HEK293 (cell line): ENCODE measurements at regions not wholly inside any gene's neighbourhood (a gene's known extent, or its start where the extent isn't known, plus 50 kb on each side); places are given as distances from the start of the nearest gene placed in this dataset.

Experiments used
- CTCF ChIA-PET: fragments of 350-600 bp; formaldehyde crosslinking; extraction: SDS; loops from one replicate; lab custom pipeline; 2021; ENCODE audit warnings: antibody characterized with exemption; lab: Yijun Ruan, JAX
- POLR2A ChIA-PET: fragments of 300-600 bp; formaldehyde crosslinking; extraction: SDS; loops from one replicate; lab custom pipeline; 2020; ENCODE audit warnings: antibody characterized with exemption, inconsistent platforms; lab: Yijun Ruan, JAX
- H3K27ac ChIP-seq: fragments of 200-500 bp; sonication (Bioruptor generic); 2 replicates; pipeline ENCODE4 v1.5.1; 2014; ENCODE audit warnings: low read depth, low read length, control low read depth, inconsistent platforms; ENCODE audit errors: extremely low read depth
- H3K36me3 ChIP-seq, 2 experiments: fragments of 200-500 bp in 1 of 2; sonication (Bioruptor generic) in 1 of 2; 1 replicate in 1 of 2; 2 replicates in 1 of 2; pipeline ENCODE4 v1.5.1; 2014 to 2017; ENCODE audit warnings: inconsistent platforms in 2 of 2, low read length in 2 of 2; ENCODE audit not compliant: control insufficient read depth in 2 of 2, insufficient read depth in 1 of 2
- H3K4me1 ChIP-seq: fragments of 200-500 bp; sonication (Bioruptor generic); 2 replicates; pipeline ENCODE4 v1.5.1; 2014; ENCODE audit warnings: mild to moderate bottlenecking, low read length, inconsistent platforms; ENCODE audit not compliant: control insufficient read depth, insufficient read depth
- H3K4me3 ChIP-seq: 2 replicates; pipeline ENCODE4 v1.5.1; 2011; ENCODE audit warnings: low read depth, mild to moderate bottlenecking, control low read depth, low read length, moderate library complexity
- H3K9me3 ChIP-seq: fragments of 200-500 bp; sonication (Bioruptor generic); 2 replicates; pipeline ENCODE4 v1.5.1; 2014; ENCODE audit warnings: low read depth, low read length, inconsistent platforms; ENCODE audit not compliant: control insufficient read depth, insufficient read depth
- GLIS2 ChIP-seq: fragments of 450-650 bp; formaldehyde crosslinking; IDR thresholded peaks from 2 replicates; pipeline ENCODE4 v1.5.1; 2016; ENCODE audit warnings: missing biosample characterization, missing genetic modification characterization
- KLF10 ChIP-seq: fragments of 450-650 bp; IDR thresholded peaks from 2 replicates; pipeline ENCODE4 v1.5.1; 2018; ENCODE audit warnings: missing biosample characterization, mild to moderate bottlenecking, missing genetic modification characterization
- PATZ1 ChIP-seq: fragments of 450-650 bp; formaldehyde crosslinking; IDR thresholded peaks from 2 replicates; pipeline ENCODE4 v1.5.1; 2016; ENCODE audit warnings: missing biosample characterization, missing genetic modification characterization
- TRIM28 ChIP-seq: IDR thresholded peaks from 2 replicates; pipeline ENCODE4 v1.6.1; 2011; ENCODE audit warnings: low read length, control low read depth, borderline replicate concordance
- ZBTB49 ChIP-seq: fragments of 450-650 bp; formaldehyde crosslinking; IDR thresholded peaks from 2 replicates; pipeline ENCODE4 v1.5.1; 2016; ENCODE audit warnings: missing biosample characterization, missing genetic modification characterization, low read depth
- ZNF10 ChIP-seq: fragments of 450-650 bp; formaldehyde crosslinking; IDR thresholded peaks from 2 replicates; pipeline ENCODE4 v1.5.1; 2017; ENCODE audit warnings: missing biosample characterization, missing genetic modification characterization
- ZNF132 ChIP-seq: fragments of 450-650 bp; formaldehyde crosslinking; IDR thresholded peaks from 2 replicates; pipeline ENCODE4 v1.5.1; 2017; ENCODE audit warnings: missing biosample characterization, missing genetic modification characterization, borderline replicate concordance
- ZNF169 ChIP-seq: fragments of 450-650 bp; formaldehyde crosslinking; IDR thresholded peaks from 2 replicates; pipeline ENCODE4 v1.5.1; 2016; ENCODE audit warnings: missing biosample characterization, missing genetic modification characterization
- ZNF184 ChIP-seq: fragments of 450-650 bp; IDR thresholded peaks from 2 replicates; pipeline ENCODE4 v1.5.1; 2018; ENCODE audit warnings: missing biosample characterization, mild to moderate bottlenecking, missing genetic modification characterization
- ZNF274 ChIP-seq, 2 experiments: fragments of 200-500 bp in 1 of 2; fragments of 450-650 bp in 1 of 2; sonication (Bioruptor generic) in 1 of 2; formaldehyde crosslinking in 1 of 2; IDR thresholded peaks; 2 replicates each; pipeline versions ENCODE4 v1.5.1 to v1.6.1; 2014 to 2016; ENCODE audit warnings: borderline replicate concordance in 1 of 2, inconsistent platforms in 1 of 2, low read length in 1 of 2, missing biosample characterization in 1 of 2, missing genetic modification characterization in 1 of 2
- ZNF280C ChIP-seq: fragments of 450-650 bp; formaldehyde crosslinking; IDR thresholded peaks from 2 replicates; pipeline ENCODE4 v1.5.1; 2016; ENCODE audit warnings: missing biosample characterization, missing genetic modification characterization
- ZNF292 ChIP-seq: fragments of 450-650 bp; formaldehyde crosslinking; IDR thresholded peaks from 2 replicates; pipeline ENCODE4 v1.5.1; 2016; ENCODE audit warnings: low read depth, missing biosample characterization, missing genetic modification characterization, borderline replicate concordance
- ZNF416 ChIP-seq: fragments of 450-650 bp; formaldehyde crosslinking; IDR thresholded peaks from 2 replicates; pipeline ENCODE4 v1.5.1; 2016; ENCODE audit warnings: missing biosample characterization, missing genetic modification characterization
- ZNF513 ChIP-seq: fragments of 450-650 bp; IDR thresholded peaks from 2 replicates; pipeline ENCODE4 v1.5.1; 2018; ENCODE audit warnings: missing biosample characterization, missing genetic modification characterization
- ZNF558 ChIP-seq: fragments of 450-650 bp; formaldehyde crosslinking; IDR thresholded peaks from 2 replicates; pipeline ENCODE4 v1.5.1; 2016; ENCODE audit warnings: missing biosample characterization, missing genetic modification characterization
- ZNF660 ChIP-seq: fragments of 450-650 bp; IDR thresholded peaks from 2 replicates; pipeline ENCODE4 v1.5.1; 2018; ENCODE audit warnings: missing biosample characterization, mild to moderate bottlenecking, missing genetic modification characterization
- ZNF701 ChIP-seq: fragments of 450-650 bp; formaldehyde crosslinking; IDR thresholded peaks from 2 replicates; pipeline ENCODE4 v1.5.1; 2016; ENCODE audit warnings: missing biosample characterization, missing genetic modification characterization
- ZNF707 ChIP-seq: fragments of 450-650 bp; formaldehyde crosslinking; IDR thresholded peaks from 2 replicates; pipeline ENCODE4 v1.5.1; 2016; ENCODE audit warnings: missing biosample characterization, missing genetic modification characterization
- ZNF76 ChIP-seq: fragments of 450-650 bp; formaldehyde crosslinking; IDR thresholded peaks from 2 replicates; pipeline ENCODE4; 2016; ENCODE audit warnings: low read depth, missing biosample characterization, missing genetic modification characterization, borderline replicate concordance
- ZNF830 ChIP-seq: fragments of 450-650 bp; IDR thresholded peaks from 2 replicates; pipeline ENCODE4 v1.5.0; 2018; ENCODE audit warnings: missing biosample characterization, missing genetic modification characterization, low read depth, mild to moderate bottlenecking, moderate library complexity

GRCh38 chr21:19237608-19238007 is 834.0 kb upstream of the TMPRSS15 start:
- Histone ChIP-seq H3K4me3 (no peak overlapping the region), H3K9me3 (no peaks in the 10 kb centered on the region), H3K36me3 (no peaks in the 10 kb centered on the region), H3K4me1 (no peaks in the 10 kb centered on the region), H3K27ac (no peak overlapping the region)
- ChIA-PET CTCF (interaction anchor here (0.7 kb wide), 1 partner anchor 458 kb away, joined by 3 read pairs; no protein-coding TSS in a partner anchor), POLR2A (no interaction called here)
- no peak for TF ChIP-seq ZNF513
- TF ChIP-seq ZNF707: no peak
- TF ChIP-seq TRIM28: no peak
- TF ChIP-seq ZNF76: no peak
- TF ChIP-seq, all 188 proteins: peak for 0

- CTCF ChIA-PET: interaction anchor here (0.7 to 1.1 kb wide), 2 partner anchors 18 to 53 kb away, joined by 3 read pairs; no protein-coding TSS in a partner anchor
- no peak overlapping the region for H3K4me3 ChIP-seq
- H3K27ac ChIP-seq: no peak overlapping the region
- no peak for TF ChIP-seq ZNF830 (tag by site-specific recombination)
- TF ChIP-seq KLF10 (tag by site-specific recombination): no peak
- no peak for TF ChIP-seq ZNF558 (tag by site-specific recombination)
- H3K9me3 ChIP-seq: no peaks in the 10 kb centered on the region; the same call in 1 of the 2 replicates
- POLR2A ChIA-PET: no interaction called here
- H3K4me1 ChIP-seq: no peaks in the 10 kb centered on the region
- H3K36me3 ChIP-seq: no peaks in the 10 kb centered on the region
These were observed 836.1 kb upstream of the TMPRSS15 start for GRCh38 chr21:19239696-19240095.

GRCh38 chr21:19244502-19245187 is 841.1 kb upstream of the TMPRSS15 start:
- H3K4me3 ChIP-seq: no peak overlapping the region
- H3K27ac ChIP-seq: no peak overlapping the region
- CTCF ChIA-PET: no interaction called here
- no peaks in the 10 kb centered on the region; the same call in 1 of the 2 replicates for H3K9me3 ChIP-seq
- TF ChIP-seq ZNF701 (tag by site-specific recombination) (no peak), ZNF274 (IDR thresholded peaks at IDR 0.05; ENCODE audit: low read length) (no peak), ZNF274 (tag by site-specific recombination; IDR thresholded peaks at IDR 0.05; ENCODE audit: borderline replicate concordance) (no peak), ZNF184 (no peak), ZNF707 (no peak), ZNF416 (no peak), ZNF280C (tag by site-specific recombination) (no peak), ZBTB49 (tag by site-specific recombination) (no peak), ZNF292 (no peak), ZNF169 (tag by site-specific recombination) (no peak), GLIS2 (tag by site-specific recombination) (no peak), ZNF660 (tag by site-specific recombination) (no peak), ZNF132 (tag by site-specific recombination) (no peak), ZNF10 (tag by site-specific recombination) (no peak), PATZ1 (tag by site-specific recombination) (no peak)
- H3K4me1 ChIP-seq: no peaks in the 10 kb centered on the region
- H3K36me3 ChIP-seq: no peaks in the 10 kb centered on the region
- POLR2A ChIA-PET: no interaction called here
